DND-41 (cell line): ENCODE measurements at regions not wholly inside any gene's neighbourhood (a gene's known extent, or its start where the extent isn't known, plus 50 kb on each side); places are given as distances from the start of the nearest gene placed in this dataset.

Experiments used
- ATAC-seq: fragments of 200-7000 bp; cut with Tn5 transposase; 3 replicates; pipeline ENCODE4 v1.9.1; 2021; ENCODE audit warnings: low read depth; ENCODE audit not compliant: insufficient read depth
- DNase-seq: peaks from one replicate; pipeline ENCODE4 v3.0.0-alpha.2; 2020
- H2AFZ ChIP-seq: 2 replicates; pipeline ENCODE4 v1.6.0; 2012; ENCODE audit warnings: low read depth, low read length
- H3K27ac ChIP-seq: 2 replicates; pipeline ENCODE4 v1.5.1; 2012; ENCODE audit warnings: low read length, inconsistent platforms
- H3K27me3 ChIP-seq: fragments of 200-600 bp; sonication (generic); 2 replicates; pipeline ENCODE4 v1.6.0; 2012; ENCODE audit warnings: low read length, mild to moderate bottlenecking, inconsistent platforms; ENCODE audit not compliant: insufficient read depth, poor library complexity
- H3K36me3 ChIP-seq: 2 replicates; pipeline ENCODE4 v1.5.1; 2012; ENCODE audit warnings: low read length, inconsistent platforms; ENCODE audit not compliant: insufficient read depth
- H3K4me1 ChIP-seq: 2 replicates; pipeline ENCODE4 v1.5.1; 2012; ENCODE audit warnings: mild to moderate bottlenecking, low read length; ENCODE audit not compliant: insufficient read depth
- H3K4me2 ChIP-seq: 2 replicates; pipeline ENCODE4 v1.6.0; 2012; ENCODE audit warnings: mild to moderate bottlenecking, moderate library complexity, low read length, inconsistent platforms; ENCODE audit not compliant: insufficient read depth
- H3K4me3 ChIP-seq, 2 experiments: fragments of 200-600 bp in 1 of 2; shearing (Covaris generic) in 1 of 2; 2 replicates each; pipeline ENCODE4 v1.5.1; 2012 to 2016; ENCODE audit warnings: inconsistent platforms in 2 of 2, low read length in 2 of 2, mild to moderate bottlenecking in 2 of 2, low read depth in 1 of 2, moderate library complexity in 1 of 2
- H3K79me2 ChIP-seq: 2 replicates; pipeline ENCODE4 v1.6.0; 2012; ENCODE audit warnings: low read length, inconsistent platforms; ENCODE audit not compliant: insufficient read depth
- H3K9ac ChIP-seq: 2 replicates; pipeline ENCODE4 v1.6.0; 2012; ENCODE audit warnings: low read depth, mild to moderate bottlenecking, inconsistent platforms, low read length, moderate library complexity
- H3K9me3 ChIP-seq: 2 replicates; pipeline ENCODE4 v1.5.1; 2012; ENCODE audit warnings: low read length, moderate library complexity, mild to moderate bottlenecking, inconsistent platforms; ENCODE audit not compliant: insufficient read depth, severe bottlenecking
- H4K20me1 ChIP-seq: 2 replicates; pipeline ENCODE4 v1.6.0; 2012; ENCODE audit warnings: low read length; ENCODE audit not compliant: insufficient read depth
- CTCF ChIP-seq: IDR thresholded peaks from 2 replicates; pipeline ENCODE4 v1.5.1; 2012; ENCODE audit warnings: borderline replicate concordance, low read length, moderate library complexity, mild to moderate bottlenecking; ENCODE audit not compliant: poor library complexity, severe bottlenecking; ENCODE audit errors: extremely low read depth
- EZH2 ChIP-seq: IDR thresholded peaks from 3 replicates; pipeline ENCODE4 v1.6.1; 2012; ENCODE audit warnings: borderline replicate concordance, low read depth, mild to moderate bottlenecking, moderate library complexity, low read length, inconsistent platforms; ENCODE audit not compliant: severe bottlenecking

- no peak for ATAC-seq
- TF ChIP-seq CTCF (no peak), EZH2 (no peak)
These were observed 1966.0 kb downstream of the PCDH7 start for GRCh38 chr4:32686123-32686522.

GRCh38 chr4:32689518-32689917, 1969.3 kb downstream of the PCDH7 start:
- H3K36me3 ChIP-seq, result no peaks in the 10 kb centered on the region
- no peaks in the 10 kb centered on the region for H3K79me2 ChIP-seq
- H3K27me3 ChIP-seq, result no peaks in the 10 kb centered on the region
- H3K4me2 ChIP-seq, result no peak overlapping the region
- no peak overlapping the region for H2AFZ ChIP-seq
- no peak overlapping the region for H3K4me3 ChIP-seq
- no peaks in the 10 kb centered on the region for H3K9me3 ChIP-seq
- ATAC-seq, result no peak
- no peaks in the 10 kb centered on the region for H3K4me1 ChIP-seq
- H4K20me1 ChIP-seq, result no peaks in the 10 kb centered on the region
- H3K9ac ChIP-seq, result no peak overlapping the region
- TF ChIP-seq CTCF, result no peak
- no peak for TF ChIP-seq EZH2
- DNase-seq, result no peak
- no peak overlapping the region for H3K27ac ChIP-seq

More at GRCh38 chr4:32686123-32686522, 1966.0 kb downstream of the PCDH7 start:
- H3K4me1 ChIP-seq, result no peaks in the 10 kb centered on the region
- no peaks in the 10 kb centered on the region for H3K9me3 ChIP-seq
- H3K4me2 ChIP-seq, result no peak overlapping the region
- H4K20me1 ChIP-seq, result no peaks in the 10 kb centered on the region
- no peak for DNase-seq
- H2AFZ ChIP-seq, result no peak overlapping the region
- no peak overlapping the region for H3K4me3 ChIP-seq
- H3K79me2 ChIP-seq, result no peaks in the 10 kb centered on the region
- no peak overlapping the region for H3K9ac ChIP-seq
- H3K27me3 ChIP-seq, result no peaks in the 10 kb centered on the region
- H3K36me3 ChIP-seq, result no peaks in the 10 kb centered on the region
- H3K27ac ChIP-seq, result no peak overlapping the region

- Histone ChIP-seq H3K27ac (no peak overlapping the region), H3K79me2 (no peaks in the 10 kb centered on the region), H3K4me2 (no peak overlapping the region), H3K9ac (no peak overlapping the region), H3K27me3 (no peaks in the 10 kb centered on the region), H3K36me3 (no peaks in the 10 kb centered on the region), H3K4me3 (no peak overlapping the region), H3K9me3 (no peaks in the 10 kb centered on the region), H3K4me1 (no peaks in the 10 kb centered on the region), H2AFZ (no peak overlapping the region), H4K20me1 (no peaks in the 10 kb centered on the region)
- no peak for TF ChIP-seq EZH2
- TF ChIP-seq CTCF, result no peak
- ATAC-seq (no peak), DNase-seq (no peak)
These were observed 1977.2 kb downstream of the PCDH7 start for GRCh38 chr4:32697281-32697814.

DNA sequence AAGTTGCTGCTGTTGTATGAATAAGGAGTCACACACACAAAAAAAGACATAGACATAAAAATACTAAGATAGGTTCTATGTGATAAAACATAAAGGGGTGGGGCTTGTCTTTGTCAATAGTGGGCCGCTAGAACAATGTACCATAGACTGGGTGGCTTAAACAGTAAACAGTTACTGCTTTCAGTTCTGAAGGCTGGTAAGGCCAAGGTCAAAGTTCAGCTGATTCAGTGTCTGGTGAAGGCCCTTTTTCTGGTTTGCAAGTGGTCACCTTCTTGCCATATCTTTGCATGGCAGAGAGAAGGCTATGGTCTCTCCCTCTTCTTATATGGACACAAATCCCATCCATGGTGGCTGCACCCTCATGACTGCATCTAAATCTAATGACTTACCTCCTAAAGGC, 1980.7 kb downstream of the PCDH7 start:
- H3K4me2 ChIP-seq, result no peak overlapping the region
- no peaks in the 10 kb centered on the region for H3K79me2 ChIP-seq
- no peak overlapping the region for H2AFZ ChIP-seq
- no peaks in the 10 kb centered on the region for H3K27me3 ChIP-seq
- H3K4me3 ChIP-seq, result no peak overlapping the region
- no peak overlapping the region for H3K9ac ChIP-seq
- no peak for DNase-seq
- H3K36me3 ChIP-seq, result no peaks in the 10 kb centered on the region
- no peaks in the 10 kb centered on the region for H3K9me3 ChIP-seq
- H4K20me1 ChIP-seq, result no peaks in the 10 kb centered on the region
- no peak for TF ChIP-seq CTCF
- TF ChIP-seq EZH2, result no peak
- H3K4me1 ChIP-seq, result no peaks in the 10 kb centered on the region
- no peak overlapping the region for H3K27ac ChIP-seq
- no peak for ATAC-seq
